ENCODE measurements at regions not wholly inside any gene's neighbourhood (a gene's known extent, or its start where the extent isn't known, plus 50 kb on each side); places are given as distances from the start of the nearest gene placed in this dataset.

GRCh38 chr20:59403261-59403961 is 103.0 kb downstream of the EDN3 start:
- peak; percentile 18 to 58 for DNase-seq (ENCODE audit: extremely low read depth in 1 of 2, low read depth in 1 of 2)

- no peak for DNase-seq (ENCODE audit: extremely low read depth in 1 of 2, low read depth in 1 of 2)
These were observed 103.5 kb downstream of the EDN3 start for GRCh38 chr20:59403962-59404314.

GRCh38 chr20:59404749-59405148 is 104.3 kb downstream of the EDN3 start:
- DNase-seq (ENCODE audit: extremely low read depth in 1 of 2, low read depth in 1 of 2) = no peak

GRCh38 chr20:59405226-59406200 is 105.1 kb downstream of the EDN3 start:
- DNase-seq (ENCODE audit: extremely low read depth in 1 of 2, low read depth in 1 of 2) = no peak

- no peak for DNase-seq (ENCODE audit: extremely low read depth in 1 of 2, low read depth in 1 of 2)
These were observed 106.0 kb downstream of the EDN3 start for GRCh38 chr20:59406446-59406845.

- DNase-seq (ENCODE audit: extremely low read depth in 1 of 2, low read depth in 1 of 2) = no peak
These were observed 110.8 kb downstream of the EDN3 start for GRCh38 chr20:59411170-59411569.

- no peak for DNase-seq (ENCODE audit: extremely low read depth in 1 of 2, low read depth in 1 of 2)
These were observed 111.2 kb downstream of the EDN3 start for GRCh38 chr20:59411589-59411988.

GRCh38 chr20:59412181-59412580 is 111.8 kb downstream of the EDN3 start:
- no peak for DNase-seq (ENCODE audit: extremely low read depth in 1 of 2, low read depth in 1 of 2)

GRCh38 chr20:59412875-59413284 is 112.5 kb downstream of the EDN3 start:
- no peak for DNase-seq (ENCODE audit: extremely low read depth in 1 of 2, low read depth in 1 of 2)

- no peak for DNase-seq (ENCODE audit: extremely low read depth in 1 of 2, low read depth in 1 of 2)
These were observed 113.0 kb downstream of the EDN3 start for GRCh38 chr20:59413326-59413865.

GRCh38 chr20:59414936-59415623 is 114.7 kb downstream of the EDN3 start:
- no peak for DNase-seq (ENCODE audit: extremely low read depth in 1 of 2, low read depth in 1 of 2)

- DNase-seq (ENCODE audit: extremely low read depth in 1 of 2, low read depth in 1 of 2) = no peak
These were observed 116.5 kb downstream of the EDN3 start for GRCh38 chr20:59416916-59417315.

GRCh38 chr20:59421089-59421488 is 120.7 kb downstream of the EDN3 start:
- no peak for DNase-seq (ENCODE audit: extremely low read depth in 1 of 2, low read depth in 1 of 2)

GRCh38 chr20:59421920-59422637 is 121.7 kb downstream of the EDN3 start:
- no peak for DNase-seq (ENCODE audit: extremely low read depth in 1 of 2, low read depth in 1 of 2)

GRCh38 chr20:59422872-59423544 is 122.6 kb downstream of the EDN3 start:
- DNase-seq (ENCODE audit: extremely low read depth in 1 of 2, low read depth in 1 of 2) = no peak

- DNase-seq (ENCODE audit: extremely low read depth in 1 of 2, low read depth in 1 of 2) = no peak
These were observed 124.6 kb downstream of the EDN3 start for GRCh38 chr20:59424976-59425375.

GRCh38 chr20:59425572-59425971 is 125.2 kb downstream of the EDN3 start:
- no peak for DNase-seq (ENCODE audit: extremely low read depth in 1 of 2, low read depth in 1 of 2)

GRCh38 chr20:59428006-59428405 is 127.6 kb downstream of the EDN3 start:
- no peak for DNase-seq (ENCODE audit: extremely low read depth in 1 of 2, low read depth in 1 of 2)

GRCh38 chr20:59428441-59429205 is 128.2 kb downstream of the EDN3 start:
- DNase-seq (ENCODE audit: extremely low read depth in 1 of 2, low read depth in 1 of 2) = no peak

Measured in stimulated activated CD8-positive, alpha-beta memory T cell treated with anti-CD3 and anti-CD28 coated beads, Interleukin-7, amount 100 ng/mL, for 48 hours (primary cell).